ENCODE measurements at regions not wholly inside any gene's neighbourhood (a gene's known extent, or its start where the extent isn't known, plus 50 kb on each side); places are given as distances from the start of the nearest gene placed in this dataset.

DNA sequence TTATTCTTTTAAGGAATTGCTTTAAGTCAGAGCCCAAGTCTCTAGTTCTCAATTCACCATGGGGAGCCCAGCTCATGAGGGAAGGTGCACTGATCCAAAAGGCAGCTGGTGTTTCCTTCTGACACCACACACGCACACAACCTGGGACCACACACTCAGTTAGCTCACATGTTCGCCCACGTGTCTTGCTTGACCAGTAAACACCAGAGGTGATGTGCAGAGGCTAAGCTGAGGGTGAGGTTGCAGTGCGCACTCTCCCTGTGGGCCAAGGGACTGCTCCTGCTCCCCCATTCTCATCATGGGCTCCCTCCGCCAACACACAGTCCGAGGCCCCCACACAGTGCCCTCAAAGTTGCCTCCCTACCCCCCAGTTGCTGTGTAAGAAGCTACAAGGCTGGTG, 70.8 kb upstream of the BZW1 start:
- H3K18ac ChIP-seq (ENCODE audit: extremely low read depth, low read length) = no peak overlapping the region
- POLR2A ChIA-PET (ENCODE audit: partially characterized antibody) = interaction anchor here (1.2 kb wide), 1 partner anchor 70 kb away, joined by 3 read pairs; the partner anchor contains the start of gene BZW1
- 88% methylated on average over 6 of the region's 6 CpGs; no CpG with 5 or more reads in 1 of the 2 experiments for WGBS, 2 experiments (ENCODE audit: extremely low coverage in 1 of 2, insufficient coverage in 1 of 2, insufficient read length in 1 of 2, insufficient replicate concordance in 2 of 2, low coverage in 1 of 2, low lambda C conversion rate in 2 of 2, missing lambda C conversion rate in 1 of 2)
- no peak for TF ChIP-seq ATF2 (IDR thresholded peaks at IDR 0.05; ENCODE audit: low read length)
- TF ChIP-seq SP1 (IDR thresholded peaks at IDR 0.05; ENCODE audit: low read depth, low read length) = no peak
- TF ChIP-seq CHD2 (IDR thresholded peaks at IDR 0.05; ENCODE audit: low read length) = no peak
- TF ChIP-seq E2F6 (IDR thresholded peaks at IDR 0.05) = no peak
- no peak for TF ChIP-seq POU5F1 (IDR thresholded peaks at IDR 0.05; ENCODE audit: low read depth, low read length)
- TF ChIP-seq POLR2A (IDR thresholded peaks at IDR 0.05; ENCODE audit: control extremely low read depth in 1 of 2, low read depth in 2 of 2, low read length in 2 of 2) = no peak
- TF ChIP-seq JUN (IDR thresholded peaks at IDR 0.05; ENCODE audit: low read depth, low read length) = no peak
- no peak for TF ChIP-seq SIX5 (IDR thresholded peaks at IDR 0.05; ENCODE audit: low read depth, low read length)
- no peak for TF ChIP-seq BRCA1 (IDR thresholded peaks at IDR 0.05; ENCODE audit: low read depth, low read length)
- TF ChIP-seq RFX5 (IDR thresholded peaks at IDR 0.05; ENCODE audit: borderline replicate concordance, low read depth, low read length) = no peak

More for the DNA sequence above, 70.8 kb upstream of the BZW1 start:
- Histone ChIP-seq H4K91ac (replicated peaks; ENCODE audit: insufficient read length, low read length) (peak overlapping the region; percentile 79), H3K27ac (ENCODE audit: low read depth, low read length) (no peak overlapping the region), H2AK5ac (ENCODE audit: low read depth, low read length) (no peak overlapping the region), H3K4ac (replicated peaks; ENCODE audit: insufficient read length, low read depth, low read length) (no peak overlapping the region), H3K4me1 (replicated peaks in 1 of 4; ENCODE audit: control insufficient read depth in 3 of 4, insufficient read depth in 4 of 4, low read length in 3 of 4) (peaks cover 9 to 20% (median 17%) of the 10 kb centered on the region in 4 experiments; a peak in 5 of 7 replicates), H3K56ac (replicated peaks; ENCODE audit: insufficient read length, low read depth, low read length) (no peak overlapping the region), H3K36me3 (ENCODE audit: control insufficient read depth in 2 of 4, insufficient read depth in 4 of 4, low read length in 3 of 4) (no peaks in the 10 kb centered on the region), H3K14ac (ENCODE audit: insufficient read length) (no peak overlapping the region), H2AFZ (ENCODE audit: low read length) (peak overlapping the region; percentile 80; the same call in 1 of the 2 replicates), H3K9me3 (ENCODE audit: insufficient read depth in 2 of 2, low read depth in 1 of 2, low read length in 1 of 2) (no peaks in the 10 kb centered on the region), H3K4me3 (ENCODE audit: extremely low read depth in 1 of 4, insufficient read depth in 2 of 4, low read depth in 3 of 4, low read length in 4 of 4) (no peak overlapping the region), H4K5ac (ENCODE audit: insufficient read length, low read depth, low read length) (no peak overlapping the region), H3K79me2 (ENCODE audit: control insufficient read depth in 1 of 2, insufficient read depth in 2 of 2, low read length in 2 of 2) (no peaks in the 10 kb centered on the region), H3K79me1 (ENCODE audit: low read depth, low read length) (no peaks in the 10 kb centered on the region), H3K23ac (ENCODE audit: insufficient read length) (no peak overlapping the region), H2BK5ac (ENCODE audit: low read depth, low read length) (peak overlapping the region; percentile 21; the same call in 1 of the 2 replicates), H2BK15ac (ENCODE audit: low read length) (0 out of 2 replicates have a peak overlapping the region, but pooled peaks have one; percentile 88), H2BK12ac (ENCODE audit: low read depth, low read length) (peak overlapping the region; percentile 35), H3K4me2 (ENCODE audit: insufficient read depth in 1 of 2, low read depth in 2 of 2, low read length in 2 of 2) (no peak overlapping the region), H4K8ac (ENCODE audit: extremely low read depth, insufficient read depth, low read length) (peak overlapping the region; percentile 82; the same call in 1 of the 2 replicates), H2BK20ac (ENCODE audit: low read length) (no peak overlapping the region), H3K23me2 (ENCODE audit: low read depth, low read length) (no peaks in the 10 kb centered on the region), H2BK120ac (replicated peaks; ENCODE audit: low read depth, low read length) (no peak overlapping the region), H3K27me3 (replicated peaks in 1 of 4; ENCODE audit: control insufficient read depth in 3 of 4, extremely low read depth in 1 of 4, insufficient read depth in 3 of 4, low read length in 3 of 4) (no peaks in the 10 kb centered on the region), H3K9ac (replicated peaks in 1 of 4; ENCODE audit: extremely low read depth in 1 of 4, low read depth in 3 of 4, low read length in 3 of 4) (no peak overlapping the region), H4K20me1 (replicated peaks in 1 of 2; ENCODE audit: control insufficient read depth in 1 of 2, insufficient read depth in 2 of 2, low read length in 2 of 2) (no peaks in the 10 kb centered on the region)
- CTCF ChIA-PET (ENCODE audit: partially characterized antibody) = interaction anchor here (0.7 to 1.9 kb wide), 5 partner anchors 8 to 50 kb away, joined by 3 to 8 read pairs (median 5); no protein-coding TSS in a partner anchor
- DNase-seq (ENCODE audit: low read depth in 1 of 2, low spot score in 2 of 2) (no peak), FAIRE-seq (no peak)
